HG02885 (cell line): ENCODE measurements at regions not wholly inside any gene's neighbourhood (a gene's known extent, or its start where the extent isn't known, plus 50 kb on each side); places are given as distances from the start of the nearest gene placed in this dataset.

Experiments used
- ATAC-seq: cut with Tn5 transposase; IDR thresholded peaks from one replicate; pipeline ENCODE4 v1.9.1; 2021; ENCODE audit warnings: mild to moderate bottlenecking; ENCODE audit not compliant: unreplicated experiment, poor library complexity

DNA sequence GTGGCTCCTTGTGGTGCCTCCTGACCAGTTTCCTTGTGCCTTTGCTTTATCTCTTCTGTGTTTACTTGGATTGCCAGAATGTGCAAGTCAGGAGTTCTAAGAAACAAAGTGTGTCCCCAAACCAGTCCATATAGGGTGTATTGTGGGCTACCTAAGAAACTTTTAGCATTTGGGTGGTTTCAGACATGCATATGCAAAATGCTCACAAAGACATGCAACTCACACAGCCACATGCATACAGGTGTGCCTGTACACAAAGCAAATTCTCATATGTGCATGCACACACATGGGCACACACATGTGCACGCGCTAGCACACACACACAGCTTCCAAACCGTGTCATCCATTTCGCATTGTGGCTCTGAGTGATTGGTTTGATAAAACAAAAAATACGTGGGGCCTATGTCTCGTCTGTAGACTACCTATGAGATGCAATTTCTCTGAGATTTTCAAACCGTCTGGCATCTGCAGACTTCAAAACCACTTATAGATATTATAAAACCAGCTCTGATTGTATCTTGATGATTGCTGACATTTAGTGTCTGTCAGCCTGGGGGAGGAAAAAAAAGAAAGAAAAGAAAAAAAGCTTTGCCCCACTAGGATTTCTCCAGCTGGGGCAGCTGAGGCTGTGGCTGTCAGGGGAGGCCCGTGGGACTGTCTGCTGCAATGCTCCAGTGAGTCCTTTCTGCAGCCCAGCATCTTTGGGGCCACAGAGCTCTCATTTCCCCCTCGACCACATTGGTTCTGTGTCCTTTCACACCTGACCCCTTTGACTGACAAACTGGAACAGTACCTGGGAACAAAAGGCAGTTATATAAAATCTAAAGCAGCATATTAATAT lies 556.1 kb downstream of the CMPK2 start:
- peak; percentile 90 for ATAC-seq

DNA sequence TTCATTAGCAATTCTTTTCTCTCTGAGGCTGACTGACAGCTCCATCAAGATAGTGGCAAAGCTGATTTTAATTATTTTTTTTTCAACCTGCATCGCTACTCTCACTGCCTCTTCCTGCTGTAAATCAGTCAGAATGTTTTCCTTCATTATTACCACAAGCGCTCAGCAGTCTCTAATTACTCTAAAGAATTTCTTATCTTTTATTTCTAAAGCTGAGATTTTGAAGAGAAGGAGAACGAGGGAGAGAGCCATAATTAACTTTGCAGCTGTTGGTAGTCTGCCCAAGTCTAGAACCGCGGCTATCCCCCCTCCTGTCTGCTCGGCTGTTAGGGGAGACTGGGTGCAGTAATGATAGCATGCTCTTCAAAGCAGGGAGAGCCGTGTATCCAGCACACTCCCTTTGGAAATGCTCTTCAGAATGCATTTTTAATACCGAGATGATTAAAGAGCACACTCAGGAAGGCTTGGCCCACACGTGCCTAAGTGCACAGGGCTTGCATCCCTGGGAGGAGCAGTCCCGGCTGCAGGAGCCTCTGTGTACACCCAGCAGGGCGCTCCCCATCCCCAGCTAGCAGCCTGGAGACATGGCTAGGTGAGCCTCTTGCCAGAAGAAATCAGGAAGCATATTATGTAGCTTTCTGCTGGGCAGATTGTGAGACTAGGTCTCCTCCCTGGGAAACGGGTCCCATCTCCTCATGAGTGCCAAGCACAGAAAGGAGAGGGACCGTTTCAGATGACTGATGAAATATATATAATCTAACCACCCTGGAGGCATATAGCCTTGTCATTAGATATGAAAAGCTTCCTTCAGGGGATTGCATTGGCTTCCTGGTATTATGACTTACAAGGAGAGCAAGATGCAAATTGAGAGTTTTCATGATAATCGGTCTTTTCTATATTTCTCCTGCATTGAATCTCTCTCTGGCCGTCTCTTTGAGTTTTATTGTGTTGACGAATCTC lies 555.2 kb downstream of the CMPK2 start:
- ATAC-seq: peak; percentile 19

DNA sequence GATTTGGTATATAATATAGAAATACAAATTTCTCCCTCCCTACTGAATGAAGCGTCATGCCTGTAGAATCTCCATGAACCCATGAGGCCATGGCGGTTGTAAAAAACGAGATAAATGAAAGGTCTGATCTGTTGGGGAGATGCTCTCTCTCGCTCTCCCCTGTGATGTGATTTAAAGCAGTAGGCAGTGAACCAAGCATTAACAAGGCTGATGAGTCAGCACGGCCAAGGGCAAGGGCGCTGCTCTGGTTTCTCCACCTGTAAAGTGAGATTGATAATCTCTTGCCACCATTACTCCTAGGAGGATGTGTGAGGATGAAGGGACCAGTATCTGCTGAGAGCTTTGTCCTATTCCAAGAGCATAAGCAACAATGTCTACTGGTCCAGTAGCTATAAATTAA lies 553.3 kb downstream of the CMPK2 start:
- ATAC-seq: no peak

DNA sequence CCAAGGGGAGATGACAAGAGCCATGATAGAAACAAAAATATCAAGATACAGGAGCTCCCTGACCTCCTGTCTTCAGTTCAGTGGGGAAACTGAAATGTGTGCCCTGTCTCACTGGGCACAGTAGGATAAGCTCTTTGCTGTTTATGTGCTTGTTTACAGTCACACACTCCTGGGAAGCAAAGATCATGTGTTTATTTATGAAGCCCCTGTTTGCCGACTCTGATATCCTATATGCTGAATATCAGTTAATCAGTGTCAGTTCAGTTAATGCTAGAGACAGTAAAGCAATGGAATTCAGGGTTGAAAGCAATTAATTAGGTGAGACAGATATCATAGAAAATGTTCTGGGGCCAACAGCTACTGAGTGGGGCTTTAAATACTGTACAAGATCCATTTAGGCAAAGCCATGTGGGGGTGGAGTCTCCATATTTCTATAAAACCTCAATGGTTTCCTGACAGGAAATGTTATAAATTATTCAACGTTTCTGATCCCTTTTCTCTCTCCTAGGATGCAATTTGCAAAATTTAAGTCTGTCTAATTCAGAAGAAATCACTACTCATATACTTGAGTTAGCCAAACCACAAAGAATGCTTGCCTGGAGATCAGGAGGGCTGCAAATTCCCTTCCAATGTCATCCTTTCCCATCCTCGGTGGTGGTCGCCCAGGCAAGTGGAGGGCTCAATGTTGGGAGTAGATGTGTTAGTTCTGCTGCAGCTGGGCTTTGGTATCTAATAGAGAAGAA lies 551.3 kb downstream of the CMPK2 start:
- ATAC-seq: no peak

DNA sequence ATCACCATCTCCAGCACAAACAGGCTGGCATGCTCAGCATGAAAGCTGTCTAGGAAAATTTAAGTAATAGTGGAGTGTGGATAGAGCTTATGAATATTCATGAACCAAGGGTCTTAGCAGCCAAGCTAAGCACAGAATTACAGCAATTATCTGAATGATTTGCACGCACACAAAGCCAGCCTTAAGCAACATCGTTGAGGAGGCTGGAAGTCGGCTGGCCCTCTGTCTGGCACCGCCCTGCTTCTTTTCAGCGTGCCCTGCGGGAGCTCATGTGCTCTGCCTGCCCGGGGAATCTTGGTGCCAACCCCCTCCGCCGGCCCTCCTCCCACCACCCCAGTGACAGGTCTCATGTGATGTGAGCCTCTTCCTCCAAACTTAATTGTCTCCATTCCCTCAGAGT lies 540.1 kb downstream of the CMPK2 start:
- no peak for ATAC-seq

DNA sequence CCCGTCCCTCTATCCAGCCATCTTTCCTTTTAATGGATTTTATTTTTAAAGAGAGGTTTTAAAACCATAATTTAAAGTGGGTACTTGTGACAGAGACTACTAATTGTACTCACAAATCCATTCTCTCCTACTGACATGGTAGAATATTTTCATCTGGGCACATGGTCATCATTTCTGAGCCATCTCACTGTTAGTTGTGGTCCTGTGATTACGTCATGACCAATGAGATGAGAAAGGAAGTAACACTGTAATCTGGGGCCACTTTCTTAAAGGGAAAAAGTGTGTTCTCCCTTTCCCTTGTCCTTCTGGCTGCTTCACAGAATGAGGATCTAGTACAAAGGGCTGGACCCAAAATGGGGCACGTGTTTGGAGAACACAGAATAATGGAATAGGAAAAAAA lies 538.7 kb downstream of the CMPK2 start:
- no peak for ATAC-seq

DNA sequence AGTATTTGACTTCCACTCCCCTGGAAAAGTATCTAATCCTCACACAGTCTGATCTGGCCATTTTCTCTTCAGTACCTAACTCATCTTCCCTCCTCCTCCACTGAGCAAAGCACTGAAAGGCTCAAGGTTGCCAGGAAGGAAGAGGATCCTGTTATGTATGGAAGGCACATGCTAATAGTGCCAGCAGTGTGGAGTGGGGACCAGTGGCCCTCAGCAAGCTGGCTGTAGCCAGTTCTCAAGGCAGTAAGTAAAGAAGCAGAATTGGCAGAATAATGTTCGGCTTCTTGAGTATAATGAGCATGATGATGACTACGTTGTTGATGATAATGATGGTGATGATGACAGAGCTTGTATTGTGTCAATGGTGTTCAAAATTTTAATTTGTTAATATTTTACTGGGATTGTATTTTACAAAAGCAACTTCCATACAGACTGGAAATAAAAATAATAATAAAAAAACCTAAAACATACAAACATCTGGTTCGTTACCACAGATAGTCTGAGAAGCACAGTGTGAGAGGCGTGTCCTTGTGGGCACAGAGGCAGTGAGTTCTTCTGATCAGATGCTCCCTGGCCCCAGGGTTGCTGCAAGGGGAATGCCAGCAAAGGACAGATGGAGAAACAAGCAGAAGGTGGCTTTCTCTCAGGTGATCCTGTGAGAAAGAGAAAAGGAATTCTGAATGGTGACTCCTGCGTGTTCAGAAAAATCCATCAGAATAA lies 528.8 kb downstream of the CMPK2 start:
- ATAC-seq: no peak

DNA sequence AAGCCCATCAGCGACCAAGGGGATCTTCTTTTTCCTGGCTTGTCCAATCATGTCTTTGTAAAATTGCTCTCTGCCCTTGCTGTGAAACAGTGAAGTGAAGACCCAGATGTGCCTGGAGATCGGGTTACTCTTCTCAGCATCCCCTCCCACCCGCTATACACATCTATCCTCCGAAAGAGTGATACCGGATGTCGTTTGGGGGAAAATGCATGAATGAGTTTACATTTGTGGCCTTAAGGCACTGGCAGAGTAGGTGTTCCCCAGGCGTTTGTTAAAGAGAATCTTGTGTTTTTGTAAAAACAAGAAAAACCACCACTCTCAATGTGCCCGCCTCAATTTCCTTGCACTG lies 528.3 kb downstream of the CMPK2 start:
- no peak for ATAC-seq

DNA sequence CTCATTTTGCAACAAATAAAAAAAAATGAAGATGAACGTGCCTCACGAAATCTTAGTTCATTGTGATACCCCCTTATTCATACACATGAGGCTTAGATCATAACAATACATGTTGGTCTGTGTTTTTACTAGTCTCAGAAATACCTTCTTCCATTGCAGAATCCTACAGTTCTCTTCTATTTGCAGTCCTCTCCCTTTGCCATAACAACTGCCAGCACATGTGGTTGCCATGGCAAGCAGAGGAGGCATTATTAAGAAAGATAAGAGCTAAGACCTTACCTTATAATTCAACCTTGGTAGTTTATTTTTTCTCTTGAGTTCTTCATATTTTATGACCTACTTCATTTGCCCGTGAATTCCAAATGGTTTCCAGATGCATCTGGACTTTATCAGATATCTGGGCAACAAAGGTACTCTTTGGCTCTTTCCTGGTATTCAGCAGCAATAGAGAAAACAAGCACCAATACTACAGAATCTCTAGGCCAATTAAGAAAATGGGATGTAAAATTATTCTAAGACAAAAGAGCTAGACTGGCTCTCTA lies 524.0 kb downstream of the CMPK2 start:
- ATAC-seq: no peak

DNA sequence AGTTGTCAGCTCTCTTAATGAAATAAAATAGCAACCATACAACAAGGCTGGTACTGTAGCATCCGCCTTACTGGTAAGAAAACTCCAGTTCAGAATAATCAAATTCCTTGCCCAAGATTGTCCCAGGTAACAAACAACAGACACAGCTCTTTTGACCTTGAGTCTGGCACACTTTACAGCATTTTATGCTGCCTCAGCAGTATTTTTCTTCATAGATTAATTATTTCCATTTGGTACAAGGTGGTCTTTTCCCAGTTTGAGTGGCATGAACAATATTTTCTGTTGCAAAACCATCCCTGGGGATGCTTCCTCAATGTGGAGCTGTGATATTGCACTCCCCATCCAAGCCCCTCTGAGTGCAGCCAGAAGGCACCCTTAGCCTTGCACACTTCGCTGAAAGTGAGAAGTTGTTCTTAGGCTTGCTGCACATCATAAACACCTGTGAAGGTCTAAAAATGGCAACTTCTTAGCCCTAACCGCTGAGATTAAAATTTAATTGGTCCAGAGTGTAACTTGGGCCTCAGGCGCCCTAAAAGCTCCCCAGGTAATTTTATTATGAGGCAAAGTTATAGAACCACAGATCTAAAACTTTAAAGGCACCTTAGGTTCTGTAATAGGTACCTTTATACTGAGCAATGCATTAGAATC lies 523.3 kb downstream of the CMPK2 start:
- no peak for ATAC-seq

DNA sequence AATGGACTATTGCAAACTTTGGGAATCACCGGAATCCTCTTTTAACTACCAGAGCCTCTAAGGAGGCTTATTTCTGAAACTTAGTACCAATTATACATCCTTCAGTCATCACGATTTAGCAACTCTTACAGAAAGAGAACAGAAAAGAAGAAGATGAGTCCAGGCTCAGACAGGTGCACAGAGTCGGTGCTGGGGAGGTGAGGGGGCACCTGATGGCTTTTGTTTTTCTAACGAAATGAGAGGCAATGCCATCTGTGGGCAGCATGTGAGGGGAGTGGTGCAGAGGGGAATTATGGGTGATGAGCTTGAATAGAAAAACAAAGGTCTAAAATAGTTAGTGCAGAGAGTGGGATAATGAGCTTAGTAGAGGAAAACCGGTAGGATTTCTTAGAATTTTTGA lies 522.6 kb downstream of the CMPK2 start:
- no peak for ATAC-seq

DNA sequence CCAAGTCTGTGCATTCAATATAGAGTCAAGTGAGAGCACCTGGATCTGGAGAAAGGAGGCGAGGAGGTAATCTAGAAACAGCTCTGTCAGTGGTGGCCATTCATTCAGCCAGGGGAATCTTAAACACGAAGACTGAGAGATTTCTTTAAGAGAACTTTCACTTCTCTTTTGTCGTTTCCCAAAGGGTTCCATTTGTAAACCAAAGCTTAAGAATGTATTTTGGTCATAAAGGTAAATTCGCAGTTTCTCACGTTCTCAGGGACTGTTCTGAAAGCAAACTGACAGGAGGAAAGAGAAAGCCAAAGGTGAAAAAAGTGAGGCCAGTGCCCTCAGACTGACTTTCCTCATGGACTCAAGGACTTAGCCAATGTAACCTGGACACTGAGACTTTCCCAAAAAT lies 513.5 kb downstream of the CMPK2 start:
- peak; percentile 86 for ATAC-seq

DNA sequence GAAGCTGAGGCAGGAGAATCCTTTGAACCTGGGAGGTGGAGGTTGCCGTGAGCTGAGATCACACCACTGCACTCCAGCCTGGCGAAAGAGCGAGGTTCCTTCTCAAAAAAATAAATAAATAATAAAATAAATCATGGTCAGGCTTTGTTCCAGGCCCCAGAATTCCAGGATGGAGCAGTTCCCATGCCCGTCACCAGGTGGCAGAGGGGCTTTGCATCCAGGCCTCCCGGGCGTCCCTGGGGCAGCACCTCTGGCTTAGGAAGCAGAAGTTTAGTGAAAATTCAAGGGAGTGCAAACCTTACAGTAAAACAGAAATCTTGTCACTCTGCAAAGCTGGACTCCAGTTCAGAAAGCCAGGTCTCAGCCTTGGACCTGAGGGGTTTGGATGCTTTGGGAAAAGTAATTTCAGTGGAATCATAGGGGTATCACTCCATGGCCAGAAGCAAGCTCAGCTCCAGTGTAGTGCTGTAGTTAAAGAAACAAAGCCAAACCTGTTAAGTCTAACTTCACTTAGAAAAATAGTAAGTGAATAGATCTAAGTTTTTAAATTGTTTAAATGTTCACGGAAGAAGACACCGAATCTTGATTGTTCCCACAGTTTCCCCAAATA lies 512.7 kb downstream of the CMPK2 start:
- no peak for ATAC-seq

DNA sequence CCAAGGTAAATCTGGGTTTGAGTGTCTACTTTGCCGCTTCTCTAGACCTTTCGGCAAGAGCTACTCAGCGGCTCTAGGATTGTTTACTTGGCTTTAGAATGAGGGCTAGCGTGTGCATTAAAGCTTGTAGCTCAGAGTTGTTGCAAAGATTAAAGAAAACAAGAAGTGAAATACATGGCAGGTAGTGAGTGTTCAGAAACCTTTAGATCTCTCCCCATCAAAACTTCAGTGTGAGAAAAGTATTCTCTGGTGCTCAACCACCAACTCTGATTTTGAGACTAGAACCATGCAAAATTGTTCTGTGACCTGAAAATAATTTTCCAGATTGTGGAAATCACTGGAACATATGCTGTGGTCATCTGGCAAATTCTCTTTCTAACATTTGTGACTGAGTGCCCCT lies 512.0 kb downstream of the CMPK2 start:
- peak; percentile 68 for ATAC-seq

DNA sequence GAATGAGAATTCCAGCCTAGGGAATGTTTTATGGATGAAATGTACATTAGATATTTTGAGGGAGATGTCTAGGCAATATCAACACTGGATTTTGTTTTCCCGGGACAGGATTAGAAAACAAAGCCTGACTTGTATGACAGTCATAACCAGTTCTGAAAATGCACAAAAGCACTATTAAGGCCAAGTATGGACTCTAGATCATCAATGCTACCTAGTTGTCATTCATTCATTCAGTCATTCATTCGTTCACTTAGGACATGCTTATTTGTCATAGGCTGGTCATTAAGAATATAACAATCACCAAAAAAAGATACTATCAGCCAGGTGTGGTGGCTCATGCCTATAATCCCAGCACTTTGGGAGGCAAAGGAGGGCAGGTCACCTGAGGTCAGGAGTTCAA lies 511.2 kb downstream of the CMPK2 start:
- ATAC-seq: no peak

DNA sequence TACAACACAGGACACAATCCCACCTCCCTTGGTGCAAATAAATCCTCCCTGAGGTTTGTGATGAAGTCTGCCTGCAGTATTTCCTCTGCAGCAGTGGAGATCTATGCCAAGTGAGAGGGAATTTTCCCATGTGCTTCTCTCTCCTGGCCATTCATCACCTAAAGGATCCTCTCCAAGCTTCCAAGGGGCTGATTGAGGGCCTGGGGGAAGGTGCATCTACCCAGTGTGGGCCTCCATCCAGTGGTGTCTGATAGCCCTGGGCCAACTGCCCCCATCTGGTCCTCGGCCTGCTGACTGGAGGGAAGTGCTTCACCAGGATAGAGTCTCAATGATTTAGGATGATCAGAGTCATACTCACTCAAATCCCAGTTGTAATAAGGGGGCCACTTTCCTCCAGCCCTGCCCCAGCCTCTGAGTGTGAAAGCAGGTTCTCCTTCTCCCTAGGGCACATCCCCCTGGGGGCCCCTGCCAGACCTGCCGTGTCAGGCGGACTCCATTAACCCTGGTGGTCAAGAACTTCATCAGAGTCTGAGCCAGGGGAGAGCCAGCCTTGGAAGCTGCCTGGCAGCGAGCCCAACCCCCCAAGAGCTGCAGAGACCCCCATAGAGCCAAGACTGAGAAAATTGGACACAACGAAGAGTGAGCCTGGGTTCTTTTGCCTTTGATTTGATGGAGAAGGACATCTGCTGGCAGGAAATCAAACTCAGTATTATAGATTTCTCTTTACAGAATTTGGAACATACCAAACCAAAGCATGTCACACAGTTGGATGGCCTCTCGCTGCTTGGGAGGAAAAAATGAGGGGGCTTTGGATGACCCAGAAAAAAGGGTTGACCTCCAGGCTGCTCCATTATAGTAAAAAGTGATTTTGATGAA lies 509.6 kb downstream of the CMPK2 start:
- no peak for ATAC-seq

DNA sequence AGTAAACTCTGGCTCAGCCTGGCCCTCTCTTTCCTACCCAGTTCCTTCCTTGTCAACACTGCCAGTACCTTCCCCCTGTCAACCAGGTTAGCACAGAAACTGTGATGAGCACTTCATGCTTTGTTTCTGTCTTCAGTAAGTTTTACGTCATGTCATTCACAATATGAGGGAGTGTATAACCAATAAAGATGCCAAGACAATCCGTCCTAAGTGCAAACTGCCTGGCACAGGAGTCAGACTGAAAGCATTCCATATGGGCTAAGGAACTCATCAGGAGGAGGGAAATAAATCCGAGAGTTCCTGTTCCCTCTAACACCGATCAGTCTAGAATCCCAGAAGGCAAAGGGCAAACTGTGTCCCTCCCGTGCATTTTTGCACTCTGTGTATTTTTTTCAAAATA lies 507.2 kb downstream of the CMPK2 start:
- ATAC-seq: no peak

DNA sequence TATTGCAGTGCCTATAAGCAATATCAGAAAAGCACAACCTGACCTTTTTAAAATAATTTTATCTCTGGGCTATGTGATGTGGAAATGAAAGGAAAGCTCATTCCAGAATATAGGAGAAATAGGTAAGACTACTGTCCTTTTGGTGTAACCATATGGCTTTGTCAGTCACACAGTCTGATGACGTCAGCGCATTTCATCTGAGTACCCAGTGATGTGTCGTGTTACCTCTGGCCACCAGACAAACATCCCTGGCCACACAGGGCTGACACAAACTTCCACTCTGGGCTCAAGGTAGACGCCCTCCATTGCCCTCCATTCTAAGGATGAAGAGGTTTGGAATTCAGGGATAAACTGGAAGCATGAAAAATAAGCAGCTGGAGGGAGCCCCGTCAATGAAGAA lies 506.7 kb downstream of the CMPK2 start:
- ATAC-seq: no peak
